NCI-H748 (cell line): ENCODE measurements at regions not wholly inside any gene's neighbourhood (a gene's known extent, or its start where the extent isn't known, plus 50 kb on each side); places are given as distances from the start of the nearest gene placed in this dataset.

ENCODE experiments used
- DNase-seq: peaks from one replicate; lab custom pipeline; 2025; ENCODE audit not compliant: unreplicated experiment; lab: John Stamatoyannopoulos, UW

- peak; percentile 15 for DNase-seq
Observed at GRCh38 chr21:20661246-20661645, 337.0 kb upstream of the NCAM2 start.

- peak; percentile 61 for DNase-seq
Observed at GRCh38 chr21:20661745-20662422, 336.3 kb upstream of the NCAM2 start.

GRCh38 chr21:20662514-20662913 is 335.7 kb upstream of the NCAM2 start:
- DNase-seq = peak; percentile 20

- DNase-seq = no peak
Observed at GRCh38 chr21:20667931-20668330, 330.3 kb upstream of the NCAM2 start.

- DNase-seq = no peak
Observed at GRCh38 chr21:20685475-20685874, 312.7 kb upstream of the NCAM2 start.

GRCh38 chr21:20698585-20698984 is 299.6 kb upstream of the NCAM2 start:
- no peak for DNase-seq

- no peak for DNase-seq
Observed at GRCh38 chr21:20701235-20701634, 297.0 kb upstream of the NCAM2 start.

GRCh38 chr21:20703112-20703767 is 295.0 kb upstream of the NCAM2 start:
- no peak for DNase-seq

- DNase-seq = no peak
Observed at GRCh38 chr21:20720623-20721022, 277.6 kb upstream of the NCAM2 start.

- no peak for DNase-seq
Observed at GRCh38 chr21:20721151-20721550, 277.1 kb upstream of the NCAM2 start.

GRCh38 chr21:20728691-20729090 is 269.5 kb upstream of the NCAM2 start:
- DNase-seq = no peak

- no peak for DNase-seq
Observed at GRCh38 chr21:20729376-20729775, 268.8 kb upstream of the NCAM2 start.

- no peak for DNase-seq
Observed at GRCh38 chr21:20730441-20730840, 267.8 kb upstream of the NCAM2 start.

- no peak for DNase-seq
Observed at GRCh38 chr21:20735257-20735656, 263.0 kb upstream of the NCAM2 start.

- no peak for DNase-seq
Observed at GRCh38 chr21:20737227-20737913, 260.8 kb upstream of the NCAM2 start.

- peak; percentile 6 for DNase-seq
Observed at GRCh38 chr21:20739421-20739820, 258.8 kb upstream of the NCAM2 start.

GRCh38 chr21:20741445-20741844 is 256.8 kb upstream of the NCAM2 start:
- DNase-seq = no peak

- DNase-seq = no peak
Observed at GRCh38 chr21:20760221-20760620, 238.0 kb upstream of the NCAM2 start.

- DNase-seq = no peak
Observed at GRCh38 chr21:20774737-20775136, 223.5 kb upstream of the NCAM2 start.

- no peak for DNase-seq
Observed at GRCh38 chr21:20779321-20779720, 218.9 kb upstream of the NCAM2 start.

GRCh38 chr21:20783611-20784010 is 214.6 kb upstream of the NCAM2 start:
- no peak for DNase-seq
